Neutrophil (primary cell): ENCODE measurements at regions not wholly inside any gene's neighbourhood (a gene's known extent, or its start where the extent isn't known, plus 50 kb on each side); places are given as distances from the start of the nearest gene placed in this dataset.

ENCODE experiments used
- H3K27ac ChIP-seq: fragments of 200-600 bp; sonication (generic); 2 replicates; pipeline ENCODE4 v1.5.1; 2016; ENCODE audit warnings: mild to moderate bottlenecking, moderate library complexity
- H3K27me3 ChIP-seq: fragments of 200-600 bp; sonication (generic); 2 replicates; pipeline ENCODE4 v1.6.0; 2016; ENCODE audit warnings: mild to moderate bottlenecking
- H3K36me3 ChIP-seq: fragments of 200-600 bp; sonication (generic); 2 replicates; pipeline ENCODE4 v1.5.1; 2017
- H3K4me1 ChIP-seq, 2 experiments: fragments of 200-600 bp in 1 of 2; sonication (generic) in 1 of 2; 1 replicate in 1 of 2; 2 replicates in 1 of 2; pipeline versions ENCODE4 v1.5.1 to v1.6.1; 2013 to 2016; ENCODE audit warnings: low read depth in 1 of 2, low read length in 1 of 2, mild to moderate bottlenecking in 1 of 2, moderate library complexity in 1 of 2; ENCODE audit not compliant: control insufficient read depth in 1 of 2, insufficient read depth in 1 of 2
- H3K4me3 ChIP-seq, 2 experiments: fragments of 200-600 bp in 1 of 2; sonication (generic) in 1 of 2; 1 replicate in 1 of 2; 2 replicates in 1 of 2; pipeline ENCODE4 v1.5.1; 2013 to 2016; ENCODE audit warnings: low read depth in 1 of 2, low read length in 1 of 2, mild to moderate bottlenecking in 1 of 2, moderate library complexity in 1 of 2
- H3K9me3 ChIP-seq: fragments of 200-600 bp; sonication (generic); 2 replicates; pipeline ENCODE4 v1.5.1; 2016
- TF ChIP-seq, protein P1 (sequence below): fragments of 200-600 bp; sonication (generic); IDR thresholded peaks from 2 replicates; pipeline ENCODE4 v1.5.1; 2016; ENCODE audit warnings: antibody characterized with exemption

DNA sequence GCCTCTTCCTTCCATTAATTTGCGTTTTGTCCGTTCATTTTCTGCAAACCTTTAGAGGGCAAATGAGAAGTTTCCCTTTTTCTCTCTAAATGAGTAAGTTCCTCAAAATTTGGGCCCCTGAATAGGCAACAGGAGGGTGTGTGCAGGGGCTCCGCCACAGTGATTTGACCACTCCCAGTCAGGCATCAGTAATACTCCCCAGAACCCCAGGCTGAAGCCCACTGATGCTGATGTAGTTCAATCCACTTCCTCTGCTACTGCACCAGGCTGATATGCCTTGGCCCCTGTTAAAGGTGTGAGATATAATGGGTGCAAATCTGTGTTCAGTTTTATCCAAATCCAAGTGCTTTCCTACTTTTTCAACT is 1150.0 kb downstream of the RPIA start:
- H3K4me3 ChIP-seq: no peak overlapping the region
- TF ChIP-seq, protein P1, sequence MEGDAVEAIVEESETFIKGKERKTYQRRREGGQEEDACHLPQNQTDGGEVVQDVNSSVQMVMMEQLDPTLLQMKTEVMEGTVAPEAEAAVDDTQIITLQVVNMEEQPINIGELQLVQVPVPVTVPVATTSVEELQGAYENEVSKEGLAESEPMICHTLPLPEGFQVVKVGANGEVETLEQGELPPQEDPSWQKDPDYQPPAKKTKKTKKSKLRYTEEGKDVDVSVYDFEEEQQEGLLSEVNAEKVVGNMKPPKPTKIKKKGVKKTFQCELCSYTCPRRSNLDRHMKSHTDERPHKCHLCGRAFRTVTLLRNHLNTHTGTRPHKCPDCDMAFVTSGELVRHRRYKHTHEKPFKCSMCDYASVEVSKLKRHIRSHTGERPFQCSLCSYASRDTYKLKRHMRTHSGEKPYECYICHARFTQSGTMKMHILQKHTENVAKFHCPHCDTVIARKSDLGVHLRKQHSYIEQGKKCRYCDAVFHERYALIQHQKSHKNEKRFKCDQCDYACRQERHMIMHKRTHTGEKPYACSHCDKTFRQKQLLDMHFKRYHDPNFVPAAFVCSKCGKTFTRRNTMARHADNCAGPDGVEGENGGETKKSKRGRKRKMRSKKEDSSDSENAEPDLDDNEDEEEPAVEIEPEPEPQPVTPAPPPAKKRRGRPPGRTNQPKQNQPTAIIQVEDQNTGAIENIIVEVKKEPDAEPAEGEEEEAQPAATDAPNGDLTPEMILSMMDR: no peak
- no peaks in the 10 kb centered on the region for H3K4me1 ChIP-seq
- H3K27ac ChIP-seq: no peak overlapping the region
- no peaks in the 10 kb centered on the region for H3K36me3 ChIP-seq
- H3K27me3 ChIP-seq: no peaks in the 10 kb centered on the region
- peaks cover 6% of the 10 kb centered on the region for H3K9me3 ChIP-seq

DNA sequence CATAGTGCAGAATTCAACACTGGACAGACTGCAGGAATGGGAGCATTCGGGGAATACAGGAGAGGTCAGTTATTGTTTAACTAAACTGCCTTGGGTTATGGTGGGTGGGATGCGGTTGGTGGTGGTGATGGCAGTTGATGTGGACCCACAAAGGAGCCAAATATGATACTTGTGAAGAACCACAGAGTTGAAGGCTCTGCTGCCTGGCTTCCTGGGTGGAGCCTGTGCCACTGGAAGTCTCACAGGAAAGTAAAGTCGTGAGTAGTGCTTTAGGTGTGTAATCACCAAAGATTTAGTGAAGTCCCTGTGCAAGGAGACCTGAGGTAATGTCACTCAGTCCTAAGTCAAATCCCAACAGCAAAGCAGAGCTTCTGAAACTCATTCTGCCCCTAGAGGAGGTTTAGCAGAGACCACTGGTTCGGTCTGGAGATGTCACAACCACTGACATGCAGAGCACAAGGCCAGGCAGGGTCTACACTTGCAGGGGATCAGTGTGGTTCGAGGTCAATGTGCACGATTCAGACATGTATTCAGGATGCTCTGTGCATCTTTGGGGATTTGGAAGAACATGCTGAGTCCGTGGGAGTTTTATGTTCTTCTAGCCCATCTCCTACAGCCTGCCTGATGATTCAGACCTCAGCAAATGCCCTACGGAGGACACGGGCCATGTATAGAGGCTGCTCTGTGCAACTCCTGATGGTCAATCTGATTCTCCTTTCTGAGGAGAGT is 1150.9 kb downstream of the RPIA start:
- H3K27ac ChIP-seq: no peak overlapping the region
- TF ChIP-seq, protein P1: no peak
- H3K27me3 ChIP-seq: peaks cover 2% of the 10 kb centered on the region
- no peak overlapping the region for H3K4me3 ChIP-seq
- H3K9me3 ChIP-seq: no peaks in the 10 kb centered on the region
- H3K36me3 ChIP-seq: no peaks in the 10 kb centered on the region
- H3K4me1 ChIP-seq: no peaks in the 10 kb centered on the region

- Histone ChIP-seq H3K36me3 (no peaks in the 10 kb centered on the region), H3K4me1 (no peaks in the 10 kb centered on the region), H3K27ac (no peak overlapping the region), H3K4me3 (no peak overlapping the region), H3K27me3 (peaks cover 22% of the 10 kb centered on the region), H3K9me3 (no peaks in the 10 kb centered on the region)
- TF ChIP-seq, protein P1: no peak
Observed at GRCh38 chr2:89844221-89844943, 1152.9 kb downstream of the RPIA start.

DNA sequence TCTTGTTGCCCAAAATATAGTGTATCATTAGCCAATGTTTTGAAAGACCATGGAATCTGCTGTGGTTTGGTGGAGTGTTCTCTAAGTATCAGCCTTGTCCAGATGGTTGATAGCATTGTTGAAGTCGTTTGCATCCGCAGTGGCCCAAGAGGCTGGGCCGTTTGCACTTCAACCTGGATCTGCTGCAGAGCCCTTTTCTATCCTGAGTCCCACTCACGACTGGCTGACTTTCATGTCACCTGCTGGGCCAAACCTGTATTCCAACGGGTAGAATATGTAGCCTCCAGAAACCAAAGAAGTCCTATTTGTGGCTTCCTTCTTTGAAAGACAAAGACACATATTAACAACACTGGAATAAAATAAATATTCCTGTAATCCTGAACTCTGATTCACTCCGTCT is 1154.1 kb downstream of the RPIA start:
- Histone ChIP-seq H3K27me3 (peaks cover 34% of the 10 kb centered on the region), H3K27ac (no peak overlapping the region), H3K4me3 (no peak overlapping the region), H3K9me3 (no peaks in the 10 kb centered on the region), H3K36me3 (no peaks in the 10 kb centered on the region), H3K4me1 (no peaks in the 10 kb centered on the region)
- TF ChIP-seq, protein P1: no peak

DNA sequence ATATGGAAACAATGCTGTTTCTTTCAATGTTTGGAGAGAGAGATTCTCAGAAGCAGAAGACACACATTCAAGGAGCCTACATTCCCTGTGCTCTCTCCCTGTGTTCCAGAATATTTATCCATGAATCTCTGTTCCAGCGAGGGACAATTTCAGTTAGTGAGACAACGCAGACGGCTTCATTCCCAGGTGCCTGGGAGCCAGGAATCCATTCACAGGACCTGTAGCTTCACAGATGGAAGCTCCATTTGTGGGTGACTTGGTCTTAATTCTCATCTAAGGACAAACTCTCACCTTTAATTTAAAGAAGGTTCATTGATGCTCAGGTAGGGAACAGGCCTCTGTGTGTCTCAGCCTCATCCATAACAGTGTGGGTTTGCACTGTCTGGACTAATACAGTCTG is 1156.6 kb downstream of the RPIA start:
- TF ChIP-seq, protein P1: no peak
- no peaks in the 10 kb centered on the region for H3K9me3 ChIP-seq
- no peak overlapping the region for H3K27ac ChIP-seq
- H3K27me3 ChIP-seq: peaks cover 35% of the 10 kb centered on the region
- no peak overlapping the region for H3K4me3 ChIP-seq
- H3K4me1 ChIP-seq: no peaks in the 10 kb centered on the region
- no peaks in the 10 kb centered on the region for H3K36me3 ChIP-seq
